Prostate gland (tissue), 2 donors: ENCODE measurements at regions not wholly inside any gene's neighbourhood (a gene's known extent, or its start where the extent isn't known, plus 50 kb on each side); places are given as distances from the start of the nearest gene placed in this dataset.

Source experiments
- DNase-seq: peaks from one replicate; pipeline ENCODE4 v3.0.0-alpha.2; 2019; ENCODE audit warnings: low spot score
- H3K27ac ChIP-seq, 2 donors: fragments of 200-600 bp; sonication (generic); 2 replicates each; pipeline ENCODE4 v1.5.1; 2017 to 2019
- H3K27me3 ChIP-seq: fragments of 200-600 bp; sonication (generic); replicated peaks from 2 replicates; pipeline ENCODE4 v1.5.1; 2019; ENCODE audit not compliant: insufficient read depth
- H3K36me3 ChIP-seq, 2 donors: fragments of 200-600 bp; sonication (generic); 1 replicate in 1 of 2; 2 replicates in 1 of 2; pipeline versions ENCODE4 v1.5.1 to v1.8.1; 2017 to 2019
- H3K4me1 ChIP-seq: fragments of 200-600 bp; sonication (generic); replicated peaks from 2 replicates; pipeline ENCODE4 v1.5.1; 2019
- H3K4me3 ChIP-seq, 2 donors: fragments of 200-600 bp; sonication (generic); 2 replicates each; pipeline ENCODE4 v1.5.1; 2017 to 2019
- H3K9me3 ChIP-seq: fragments of 200-600 bp; sonication (generic); 2 replicates; pipeline ENCODE4 v1.5.1; 2017
- POLR2A ChIP-seq: fragments of 450-650 bp; IDR thresholded peaks from one replicate; pipeline ENCODE4 v1.6.1; 2016; ENCODE audit warnings: antibody characterized with exemption, mild to moderate bottlenecking
- POLR2AphosphoS5 ChIP-seq: sonication (generic); formaldehyde crosslinking; IDR thresholded peaks from one replicate; pipeline ENCODE4 v1.6.1; 2017; ENCODE audit warnings: antibody characterized with exemption
- WGBS: methylation state at CpG from one replicate; pipeline ENCODE4 v1.1.5; 2018; 5-methylcytosine and 5-hydroxymethylcytosine counted together
- intact Hi-C: fragments of 100-400 bp; cut with DNase I; formaldehyde crosslinking; loops from one replicate; pipeline ENCODE4 v1.14.2; 2022
- TF ChIP-seq, protein P1 (sequence below), 4 experiments: fragments of 200-600 bp in 2 of 4; fragments of 450-650 bp in 2 of 4; sonication (generic) in 2 of 4; IDR thresholded peaks; 1 replicate in 3 of 4; 2 replicates in 1 of 4; pipeline ENCODE4 v1.5.1; 2016 to 2019; ENCODE audit warnings: antibody characterized with exemption in 4 of 4, mild to moderate bottlenecking in 2 of 4, moderate library complexity in 2 of 4

DNA sequence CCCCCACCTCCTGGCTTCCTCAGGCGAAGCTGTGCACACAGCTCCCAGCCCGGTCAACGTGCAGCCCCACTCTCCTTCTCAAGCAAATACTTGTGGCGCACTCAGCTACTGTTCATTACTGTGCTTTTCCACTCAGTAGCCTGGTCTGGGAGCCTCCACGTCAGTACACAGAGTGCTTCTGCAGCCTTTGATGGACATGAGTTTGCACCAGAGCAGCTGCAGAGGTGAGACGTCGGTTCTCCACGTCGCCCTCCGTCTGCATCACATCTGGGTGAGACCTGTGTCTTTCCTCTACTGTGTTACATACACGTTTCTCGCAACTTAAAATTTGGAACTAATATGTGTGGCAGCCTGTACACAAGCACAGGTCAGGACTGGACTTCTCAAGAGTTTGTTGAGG, 334.3 kb downstream of the C16orf95 start:
- no peaks in the 10 kb centered on the region for H3K9me3 ChIP-seq
- H3K4me1 ChIP-seq: no peaks in the 10 kb centered on the region
- 70% methylated on average over 12 of the region's 12 CpGs for WGBS
- no peak for TF ChIP-seq POLR2A
- TF ChIP-seq POLR2AphosphoS5: no peak
- TF ChIP-seq, protein P1, sequence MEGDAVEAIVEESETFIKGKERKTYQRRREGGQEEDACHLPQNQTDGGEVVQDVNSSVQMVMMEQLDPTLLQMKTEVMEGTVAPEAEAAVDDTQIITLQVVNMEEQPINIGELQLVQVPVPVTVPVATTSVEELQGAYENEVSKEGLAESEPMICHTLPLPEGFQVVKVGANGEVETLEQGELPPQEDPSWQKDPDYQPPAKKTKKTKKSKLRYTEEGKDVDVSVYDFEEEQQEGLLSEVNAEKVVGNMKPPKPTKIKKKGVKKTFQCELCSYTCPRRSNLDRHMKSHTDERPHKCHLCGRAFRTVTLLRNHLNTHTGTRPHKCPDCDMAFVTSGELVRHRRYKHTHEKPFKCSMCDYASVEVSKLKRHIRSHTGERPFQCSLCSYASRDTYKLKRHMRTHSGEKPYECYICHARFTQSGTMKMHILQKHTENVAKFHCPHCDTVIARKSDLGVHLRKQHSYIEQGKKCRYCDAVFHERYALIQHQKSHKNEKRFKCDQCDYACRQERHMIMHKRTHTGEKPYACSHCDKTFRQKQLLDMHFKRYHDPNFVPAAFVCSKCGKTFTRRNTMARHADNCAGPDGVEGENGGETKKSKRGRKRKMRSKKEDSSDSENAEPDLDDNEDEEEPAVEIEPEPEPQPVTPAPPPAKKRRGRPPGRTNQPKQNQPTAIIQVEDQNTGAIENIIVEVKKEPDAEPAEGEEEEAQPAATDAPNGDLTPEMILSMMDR (IDR thresholded peaks at IDR 0.05): no peak
- intact Hi-C loops: no loop called here
- DNase-seq: no peak
- H3K36me3 ChIP-seq: no peaks in the 10 kb centered on the region
- peaks cover 2% of the 10 kb centered on the region for H3K27me3 ChIP-seq
- H3K4me3 ChIP-seq: no peak overlapping the region
- H3K27ac ChIP-seq: no peak overlapping the region

DNA sequence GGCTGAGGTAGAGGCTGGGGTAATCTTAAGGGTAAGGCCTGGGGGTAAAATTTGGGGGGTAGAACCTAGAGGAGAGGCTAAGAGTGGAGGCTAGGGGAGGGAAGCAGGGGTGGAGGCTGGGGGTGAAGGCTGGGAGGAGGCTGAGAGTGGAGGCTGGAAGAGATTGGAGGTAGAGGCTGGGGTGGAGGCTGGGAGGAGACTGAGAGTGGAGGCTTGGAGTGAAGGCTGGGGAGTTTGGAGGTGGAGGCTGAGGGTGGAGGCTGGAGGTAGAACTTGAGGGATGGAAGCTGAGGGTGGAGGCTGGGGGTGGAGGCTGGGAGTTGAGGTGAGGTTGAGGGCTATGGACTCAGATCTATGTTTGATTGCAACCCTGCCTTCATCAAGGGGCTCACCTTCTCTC, 333.6 kb downstream of the C16orf95 start:
- TF ChIP-seq POLR2A (no peak), POLR2AphosphoS5 (no peak)
- TF ChIP-seq, protein P1 (IDR thresholded peaks at IDR 0.05): no peak
- no peaks in the 10 kb centered on the region for H3K4me1 ChIP-seq
- no peaks in the 10 kb centered on the region for H3K36me3 ChIP-seq
- DNase-seq: no peak
- no peak overlapping the region for H3K4me3 ChIP-seq
- peaks cover 2% of the 10 kb centered on the region for H3K27me3 ChIP-seq
- intact Hi-C loops: no loop called here
- H3K27ac ChIP-seq: no peak overlapping the region
- no peaks in the 10 kb centered on the region for H3K9me3 ChIP-seq

GRCh38 chr16:86984343-86984742, 332.8 kb downstream of the C16orf95 start:
- Histone ChIP-seq H3K27ac (no peak overlapping the region), H3K27me3 (peaks cover 2% of the 10 kb centered on the region), H3K4me3 (no peak overlapping the region), H3K4me1 (no peaks in the 10 kb centered on the region), H3K9me3 (no peaks in the 10 kb centered on the region), H3K36me3 (no peaks in the 10 kb centered on the region)
- intact Hi-C loops: no loop called here
- no peak for DNase-seq
- 73% methylated on average over 10 of the region's 10 CpGs for WGBS
- TF ChIP-seq, protein P1 (IDR thresholded peaks at IDR 0.05): no peak
- TF ChIP-seq POLR2A: no peak
- TF ChIP-seq POLR2AphosphoS5: no peak

- Histone ChIP-seq H3K27ac (no peak overlapping the region), H3K27me3 (no peaks in the 10 kb centered on the region), H3K9me3 (no peaks in the 10 kb centered on the region), H3K4me3 (no peak overlapping the region), H3K36me3 (no peaks in the 10 kb centered on the region), H3K4me1 (no peaks in the 10 kb centered on the region)
- no peak for TF ChIP-seq POLR2A
- TF ChIP-seq, protein P1 (IDR thresholded peaks at IDR 0.05): no peak
- no peak for TF ChIP-seq POLR2AphosphoS5
- no peak for DNase-seq
- intact Hi-C loops: no loop called here
- 67% methylated on average over 13 of the region's 13 CpGs for WGBS
These were observed 332.1 kb downstream of the C16orf95 start for GRCh38 chr16:86984991-86985647.

DNA sequence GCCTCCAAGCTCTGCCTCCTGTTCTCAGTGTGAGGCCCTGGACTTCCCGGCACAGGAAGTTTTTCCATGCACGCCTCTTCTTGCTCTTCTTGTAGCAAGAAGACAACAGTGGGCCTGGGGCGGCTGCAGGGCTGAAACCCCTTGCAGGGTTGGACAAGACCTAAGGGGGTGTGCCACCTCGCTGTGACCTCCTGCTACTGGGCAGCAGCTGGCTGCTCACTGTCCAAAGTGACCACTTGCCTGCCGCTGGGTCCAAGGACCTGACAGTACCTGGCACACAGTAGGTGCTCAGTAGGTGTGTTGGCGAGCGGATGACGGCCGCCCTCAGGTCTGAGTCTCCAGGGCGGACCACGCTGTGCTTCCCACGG, 331.6 kb downstream of the C16orf95 start:
- 93% methylated on average over 12 of the region's 12 CpGs for WGBS
- TF ChIP-seq POLR2A: no peak
- TF ChIP-seq POLR2AphosphoS5: no peak
- TF ChIP-seq, protein P1 (IDR thresholded peaks at IDR 0.05): no peak
- H3K27me3 ChIP-seq: no peaks in the 10 kb centered on the region
- no peak for DNase-seq
- no peaks in the 10 kb centered on the region for H3K9me3 ChIP-seq
- H3K27ac ChIP-seq: no peak overlapping the region
- H3K36me3 ChIP-seq: no peaks in the 10 kb centered on the region
- intact Hi-C loops: no loop called here
- H3K4me1 ChIP-seq: no peaks in the 10 kb centered on the region
- no peak overlapping the region for H3K4me3 ChIP-seq
